ENCODE measurements at regions not wholly inside any gene's neighbourhood (a gene's known extent, or its start where the extent isn't known, plus 50 kb on each side); places are given as distances from the start of the nearest gene placed in this dataset.

GRCh38 chr7:113408999-113409398 lies 290.6 kb upstream of the SMIM30 start:
- no peak for DNase-seq
- no peaks in the 10 kb centered on the region for H3K4me1 ChIP-seq (ENCODE audit: low read length)
- no peak overlapping the region for H2AFZ ChIP-seq (ENCODE audit: low read length)
- H4K20me1 ChIP-seq (ENCODE audit: insufficient read depth, low read length): no peaks in the 10 kb centered on the region
- H3K9me3 ChIP-seq (replicated peaks; ENCODE audit: insufficient read depth, low read length): no peaks in the 10 kb centered on the region
- no peaks in the 10 kb centered on the region for H3K79me2 ChIP-seq (ENCODE audit: low read length)
- no peak overlapping the region for H3K9ac ChIP-seq (ENCODE audit: low read length)
- H3F3A ChIP-seq (ENCODE audit: insufficient read depth, low read length): no peaks in the 10 kb centered on the region
- no peak overlapping the region for H3K4me3 ChIP-seq (ENCODE audit: low read length)
- H3K4me2 ChIP-seq (ENCODE audit: low read depth, low read length): no peak overlapping the region
- H3K36me3 ChIP-seq (replicated peaks; ENCODE audit: insufficient read depth, low read length): no peaks in the 10 kb centered on the region
- no peaks in the 10 kb centered on the region for H3K27me3 ChIP-seq (replicated peaks; ENCODE audit: insufficient read depth, low read length)
- H3K9me2 ChIP-seq (replicated peaks; ENCODE audit: insufficient read depth, low read length): no peaks in the 10 kb centered on the region
- TF ChIP-seq EZH2 (optimal IDR thresholded peaks at IDR 0.05; ENCODE audit: low read depth, low read length): no peak
- TF ChIP-seq, protein P1, sequence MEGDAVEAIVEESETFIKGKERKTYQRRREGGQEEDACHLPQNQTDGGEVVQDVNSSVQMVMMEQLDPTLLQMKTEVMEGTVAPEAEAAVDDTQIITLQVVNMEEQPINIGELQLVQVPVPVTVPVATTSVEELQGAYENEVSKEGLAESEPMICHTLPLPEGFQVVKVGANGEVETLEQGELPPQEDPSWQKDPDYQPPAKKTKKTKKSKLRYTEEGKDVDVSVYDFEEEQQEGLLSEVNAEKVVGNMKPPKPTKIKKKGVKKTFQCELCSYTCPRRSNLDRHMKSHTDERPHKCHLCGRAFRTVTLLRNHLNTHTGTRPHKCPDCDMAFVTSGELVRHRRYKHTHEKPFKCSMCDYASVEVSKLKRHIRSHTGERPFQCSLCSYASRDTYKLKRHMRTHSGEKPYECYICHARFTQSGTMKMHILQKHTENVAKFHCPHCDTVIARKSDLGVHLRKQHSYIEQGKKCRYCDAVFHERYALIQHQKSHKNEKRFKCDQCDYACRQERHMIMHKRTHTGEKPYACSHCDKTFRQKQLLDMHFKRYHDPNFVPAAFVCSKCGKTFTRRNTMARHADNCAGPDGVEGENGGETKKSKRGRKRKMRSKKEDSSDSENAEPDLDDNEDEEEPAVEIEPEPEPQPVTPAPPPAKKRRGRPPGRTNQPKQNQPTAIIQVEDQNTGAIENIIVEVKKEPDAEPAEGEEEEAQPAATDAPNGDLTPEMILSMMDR (IDR thresholded peaks at IDR 0.05; ENCODE audit: low read length): no peak
- no peak for TF ChIP-seq EZH2phosphoT487 (IDR thresholded peaks at IDR 0.05; ENCODE audit: low read length)
- no peak overlapping the region for H3K27ac ChIP-seq (ENCODE audit: low read length)

DNA sequence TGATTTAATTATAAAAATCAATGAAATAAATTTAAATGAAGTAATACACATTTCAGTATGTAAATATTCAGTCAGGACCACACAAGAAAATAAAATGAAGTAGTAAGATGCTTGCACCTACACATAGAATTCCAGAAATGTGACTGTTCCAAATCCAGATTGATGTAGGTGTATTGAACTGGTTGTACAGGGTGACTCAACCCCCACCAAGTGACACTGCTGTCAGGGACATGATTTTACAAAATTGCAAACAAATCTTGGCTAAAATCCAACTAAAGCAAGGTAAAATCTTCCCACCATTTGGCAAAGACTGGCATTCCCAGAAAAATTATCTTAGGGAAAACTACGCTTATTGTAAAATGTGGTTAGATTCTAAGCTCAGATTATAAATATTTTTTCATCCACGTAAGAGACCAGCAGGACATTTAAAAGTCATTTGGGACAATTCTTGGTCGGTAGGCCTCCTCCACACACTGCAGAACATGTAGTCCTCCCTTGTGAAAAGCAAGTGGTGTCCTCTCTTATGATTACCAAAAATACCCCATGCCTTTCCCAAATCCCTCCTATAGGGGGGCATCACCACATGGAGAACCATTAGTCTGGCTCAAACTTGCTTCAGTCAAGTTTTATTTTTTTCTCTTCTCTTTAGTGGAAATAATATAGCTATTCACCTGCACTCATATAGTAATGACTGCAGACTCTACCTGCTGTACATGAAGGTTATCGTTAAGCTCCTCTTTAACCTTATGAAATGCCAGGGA lies 287.1 kb upstream of the SMIM30 start:
- Histone ChIP-seq H3K27ac (ENCODE audit: low read length) (no peak overlapping the region), H3K9me3 (replicated peaks; ENCODE audit: insufficient read depth, low read length) (no peaks in the 10 kb centered on the region), H3K4me2 (ENCODE audit: low read depth, low read length) (no peak overlapping the region), H3K4me1 (ENCODE audit: low read length) (no peaks in the 10 kb centered on the region), H3K9ac (ENCODE audit: low read length) (no peak overlapping the region), H3F3A (ENCODE audit: insufficient read depth, low read length) (no peaks in the 10 kb centered on the region), H4K20me1 (ENCODE audit: insufficient read depth, low read length) (no peaks in the 10 kb centered on the region), H3K36me3 (replicated peaks; ENCODE audit: insufficient read depth, low read length) (no peaks in the 10 kb centered on the region), H3K79me2 (ENCODE audit: low read length) (no peaks in the 10 kb centered on the region), H2AFZ (ENCODE audit: low read length) (no peak overlapping the region), H3K4me3 (ENCODE audit: low read length) (no peak overlapping the region), H3K27me3 (replicated peaks; ENCODE audit: insufficient read depth, low read length) (no peaks in the 10 kb centered on the region), H3K9me2 (replicated peaks; ENCODE audit: insufficient read depth, low read length) (no peaks in the 10 kb centered on the region)
- DNase-seq: no peak
- TF ChIP-seq, protein P1 (IDR thresholded peaks at IDR 0.05; ENCODE audit: low read length): no peak
- TF ChIP-seq EZH2phosphoT487 (IDR thresholded peaks at IDR 0.05; ENCODE audit: low read length): no peak
- no peak for TF ChIP-seq EZH2 (optimal IDR thresholded peaks at IDR 0.05; ENCODE audit: low read depth, low read length)

- TF ChIP-seq EZH2 (optimal IDR thresholded peaks at IDR 0.05; ENCODE audit: low read depth, low read length) (no peak), EZH2phosphoT487 (IDR thresholded peaks at IDR 0.05; ENCODE audit: low read length) (no peak)
- TF ChIP-seq, protein P1 (IDR thresholded peaks at IDR 0.05; ENCODE audit: low read length): peak; percentile 58
- Histone ChIP-seq H3F3A (ENCODE audit: insufficient read depth, low read length) (no peaks in the 10 kb centered on the region), H3K4me3 (ENCODE audit: low read length) (no peak overlapping the region), H3K9ac (ENCODE audit: low read length) (no peak overlapping the region), H3K79me2 (ENCODE audit: low read length) (no peaks in the 10 kb centered on the region), H3K9me3 (replicated peaks; ENCODE audit: insufficient read depth, low read length) (no peaks in the 10 kb centered on the region), H3K27ac (ENCODE audit: low read length) (no peak overlapping the region), H3K9me2 (replicated peaks; ENCODE audit: insufficient read depth, low read length) (no peaks in the 10 kb centered on the region), H3K27me3 (replicated peaks; ENCODE audit: insufficient read depth, low read length) (no peaks in the 10 kb centered on the region), H4K20me1 (ENCODE audit: insufficient read depth, low read length) (no peaks in the 10 kb centered on the region), H3K4me2 (ENCODE audit: low read depth, low read length) (no peak overlapping the region), H2AFZ (ENCODE audit: low read length) (no peak overlapping the region), H3K4me1 (ENCODE audit: low read length) (no peaks in the 10 kb centered on the region), H3K36me3 (replicated peaks; ENCODE audit: insufficient read depth, low read length) (no peaks in the 10 kb centered on the region)
- DNase-seq: peak; percentile 37
Measured at GRCh38 chr7:113404245-113404644, 285.9 kb upstream of the SMIM30 start.
